BJ (cell line): ENCODE measurements at regions not wholly inside any gene's neighbourhood (a gene's known extent, or its start where the extent isn't known, plus 50 kb on each side); places are given as distances from the start of the nearest gene placed in this dataset. TPM values are rescaled to one million over a fixed set of nuclear protein-coding genes. Genes with fewer than 3 reads are reported as not detected.

ENCODE experiments used
- CTCF ChIA-PET: fragments of 350-600 bp; formaldehyde crosslinking; extraction: SDS; loops from one replicate; lab custom pipeline; 2021; ENCODE audit warnings: antibody characterized with exemption, inconsistent platforms; lab: Yijun Ruan, JAX
- POLR2A ChIA-PET: fragments of 300-600 bp; sonication (Branson Sonifier 250); formaldehyde crosslinking; extraction: SDS; loops from one replicate; lab custom pipeline; 2021; ENCODE audit warnings: antibody characterized with exemption; lab: Charles Lee
- DNase-seq: peaks from one replicate; pipeline ENCODE4 v3.0.0-alpha.2; 2011; ENCODE audit warnings: low read depth
- H3K27me3 ChIP-seq: 2 replicates; pipeline ENCODE4 v1.6.0; 2011; ENCODE audit warnings: low read length; ENCODE audit not compliant: control insufficient read depth, insufficient read depth
- H3K36me3 ChIP-seq: 2 replicates; pipeline ENCODE4 v1.5.1; 2011; ENCODE audit warnings: low read length; ENCODE audit not compliant: control insufficient read depth, insufficient read depth
- H3K4me3 ChIP-seq: 2 replicates; pipeline ENCODE4 v1.5.1; 2011; ENCODE audit warnings: low read depth, mild to moderate bottlenecking, control low read depth, low read length
- CTCF ChIP-seq: IDR thresholded peaks from 2 replicates; pipeline ENCODE4 v1.5.1; 2011; ENCODE audit warnings: low read depth, mild to moderate bottlenecking, control low read depth, inconsistent platforms, low read length, moderate library complexity; ENCODE audit not compliant: insufficient read depth
- small RNA-seq: library from RNA; depleted of rRNA; stranded (forward); fragments of <200 nt; gene quantifications from one replicate; pipeline ENCODE3, GENCODE V24; 2012; ENCODE audit warnings: low replicate concordance, low read depth; ENCODE audit not compliant: insufficient read length

GRCh38 chr4:22021106-22021505 lies 72.5 kb upstream of the KCNIP4 start:
- DNase-seq, result no peak
- ChIA-PET POLR2A (no interaction called here), CTCF (interaction anchor here (0.9 kb wide), 1 partner anchor 230 kb away, joined by 3 read pairs; no protein-coding TSS in a partner anchor)

GRCh38 chr4:22020129-22020528 lies 71.6 kb upstream of the KCNIP4 start:
- no peak overlapping the region for H3K4me3 ChIP-seq
- TF ChIP-seq CTCF, result no peak
- no peak for DNase-seq
- ChIA-PET CTCF (no interaction called here), POLR2A (no interaction called here)
- no peaks in the 10 kb centered on the region for H3K36me3 ChIP-seq
- no peaks in the 10 kb centered on the region for H3K27me3 ChIP-seq

More at GRCh38 chr4:22021106-22021505, 72.5 kb upstream of the KCNIP4 start:
- TF ChIP-seq CTCF, result no peak
- Histone ChIP-seq H3K36me3 (no peaks in the 10 kb centered on the region), H3K4me3 (no peak overlapping the region), H3K27me3 (no peaks in the 10 kb centered on the region)

- Histone ChIP-seq H3K36me3 (no peaks in the 10 kb centered on the region), H3K4me3 (no peak overlapping the region), H3K27me3 (no peaks in the 10 kb centered on the region)
- CTCF ChIA-PET, result no interaction called here
- POLR2A ChIA-PET, result no interaction called here
- no peak for DNase-seq
- no peak for TF ChIP-seq CTCF
Measured at GRCh38 chr4:22019676-22020075, 71.1 kb upstream of the KCNIP4 start.

- ChIA-PET POLR2A (no interaction called here), CTCF (no interaction called here)
- no peak overlapping the region for H3K4me3 ChIP-seq
- H3K36me3 ChIP-seq, result no peaks in the 10 kb centered on the region
- TF ChIP-seq CTCF, result no peak
- no peak for DNase-seq
- H3K27me3 ChIP-seq, result no peaks in the 10 kb centered on the region
Measured at GRCh38 chr4:22014222-22014741, 65.7 kb upstream of the KCNIP4 start.

GRCh38 chr4:22003878-22004277 lies 55.3 kb upstream of the KCNIP4 start:
- Histone ChIP-seq H3K36me3 (no peaks in the 10 kb centered on the region), H3K4me3 (no peak overlapping the region), H3K27me3 (no peaks in the 10 kb centered on the region)
- ChIA-PET CTCF (no interaction called here), POLR2A (no interaction called here)
- TF ChIP-seq CTCF, result no peak
- DNase-seq, result no peak

Small RNA genes lying in the stretch of these regions (small RNA-seq; reads per million reads assigned to genes)
- not detected for gene RNU6-420P
